Astrocyte (in vitro differentiated cells and primary cell): ENCODE measurements at regions not wholly inside any gene's neighbourhood (a gene's known extent, or its start where the extent isn't known, plus 50 kb on each side); places are given as distances from the start of the nearest gene placed in this dataset.

ENCODE experiments used
- DNase-seq: peaks from one replicate; pipeline ENCODE4 v3.0.0-alpha.2; 2010; ENCODE audit warnings: low read depth
- FAIRE-seq: peaks from 2 replicates; lab custom pipeline; 2011; peaks lifted over from hg19 to GRCh38; lab: Jason Lieb, UNC
- H2AFZ ChIP-seq: 2 replicates; pipeline ENCODE4 v1.6.0; 2012; ENCODE audit warnings: low read depth, low read length, inconsistent platforms
- H3K27ac ChIP-seq: 2 replicates; pipeline ENCODE4 v1.5.1; 2011; ENCODE audit warnings: low read depth, low read length, inconsistent platforms
- H3K27me3 ChIP-seq: 2 replicates; pipeline ENCODE4 v1.6.0; 2011; ENCODE audit warnings: low read length, inconsistent platforms; ENCODE audit not compliant: insufficient read depth
- H3K36me3 ChIP-seq: 2 replicates; pipeline ENCODE4 v1.5.1; 2011; ENCODE audit warnings: low read length, inconsistent platforms; ENCODE audit not compliant: insufficient read depth
- H3K4me1 ChIP-seq: 2 replicates; pipeline ENCODE4 v1.5.1; 2011; ENCODE audit warnings: low read length, inconsistent platforms; ENCODE audit not compliant: insufficient read depth
- H3K4me2 ChIP-seq: 2 replicates; pipeline ENCODE4 v1.6.0; 2012; ENCODE audit warnings: low read length, inconsistent platforms
- H3K4me3 ChIP-seq: 2 replicates; pipeline ENCODE4 v1.5.1; 2011; ENCODE audit warnings: low read depth, mild to moderate bottlenecking, low read length, inconsistent platforms; ENCODE audit not compliant: insufficient read depth
- H3K79me2 ChIP-seq: 2 replicates; pipeline ENCODE4 v1.6.0; 2012; ENCODE audit warnings: mild to moderate bottlenecking, low read length, inconsistent platforms; ENCODE audit not compliant: insufficient read depth
- H3K9ac ChIP-seq: 2 replicates; pipeline ENCODE4 v1.6.0; 2012; ENCODE audit warnings: mild to moderate bottlenecking, low read length, inconsistent platforms
- H3K9me3 ChIP-seq: 2 replicates; pipeline ENCODE4 v1.5.1; 2012; ENCODE audit warnings: low read depth, mild to moderate bottlenecking, low read length, inconsistent platforms; ENCODE audit not compliant: insufficient read depth
- H4K20me1 ChIP-seq: 2 replicates; pipeline ENCODE4 v1.6.0; 2012; ENCODE audit warnings: low read length, inconsistent platforms; ENCODE audit not compliant: insufficient read depth
- H3K27ac Mint-ChIP-seq: one replicate; pipeline ENCODE4 v1.8.0; 2021; ENCODE audit warnings: mild to moderate bottlenecking, mixed read lengths; ENCODE audit not compliant: unreplicated experiment
- H3K27me3 Mint-ChIP-seq: one replicate; pipeline ENCODE4 v1.8.0; 2021; ENCODE audit warnings: low read depth, mixed read lengths; ENCODE audit not compliant: unreplicated experiment
- H3K36me3 Mint-ChIP-seq: one replicate; pipeline ENCODE4 v1.8.0; 2021; ENCODE audit warnings: low read depth, mixed read lengths; ENCODE audit not compliant: unreplicated experiment
- H3K4me1 Mint-ChIP-seq: one replicate; pipeline ENCODE4 v1.8.0; 2021; ENCODE audit warnings: low read depth, mixed read lengths; ENCODE audit not compliant: unreplicated experiment
- H3K4me3 Mint-ChIP-seq: one replicate; pipeline ENCODE4 v1.8.0; 2021; ENCODE audit warnings: mild to moderate bottlenecking, moderate library complexity, mixed read lengths; ENCODE audit not compliant: unreplicated experiment
- H3K9me3 Mint-ChIP-seq: one replicate; pipeline ENCODE4 v1.8.0; 2021; ENCODE audit warnings: mild to moderate bottlenecking, mixed read lengths; ENCODE audit not compliant: unreplicated experiment
- CTCF ChIP-seq: IDR thresholded peaks from 2 replicates; pipeline ENCODE4 v1.5.1; 2011; ENCODE audit warnings: low read depth, mild to moderate bottlenecking, inconsistent platforms, low read length, moderate library complexity; ENCODE audit not compliant: insufficient read depth
- EZH2 ChIP-seq: IDR thresholded peaks from 2 replicates; pipeline ENCODE4 v1.6.1; 2012; ENCODE audit warnings: mild to moderate bottlenecking, low read length, inconsistent platforms; ENCODE audit not compliant: insufficient read depth

DNA sequence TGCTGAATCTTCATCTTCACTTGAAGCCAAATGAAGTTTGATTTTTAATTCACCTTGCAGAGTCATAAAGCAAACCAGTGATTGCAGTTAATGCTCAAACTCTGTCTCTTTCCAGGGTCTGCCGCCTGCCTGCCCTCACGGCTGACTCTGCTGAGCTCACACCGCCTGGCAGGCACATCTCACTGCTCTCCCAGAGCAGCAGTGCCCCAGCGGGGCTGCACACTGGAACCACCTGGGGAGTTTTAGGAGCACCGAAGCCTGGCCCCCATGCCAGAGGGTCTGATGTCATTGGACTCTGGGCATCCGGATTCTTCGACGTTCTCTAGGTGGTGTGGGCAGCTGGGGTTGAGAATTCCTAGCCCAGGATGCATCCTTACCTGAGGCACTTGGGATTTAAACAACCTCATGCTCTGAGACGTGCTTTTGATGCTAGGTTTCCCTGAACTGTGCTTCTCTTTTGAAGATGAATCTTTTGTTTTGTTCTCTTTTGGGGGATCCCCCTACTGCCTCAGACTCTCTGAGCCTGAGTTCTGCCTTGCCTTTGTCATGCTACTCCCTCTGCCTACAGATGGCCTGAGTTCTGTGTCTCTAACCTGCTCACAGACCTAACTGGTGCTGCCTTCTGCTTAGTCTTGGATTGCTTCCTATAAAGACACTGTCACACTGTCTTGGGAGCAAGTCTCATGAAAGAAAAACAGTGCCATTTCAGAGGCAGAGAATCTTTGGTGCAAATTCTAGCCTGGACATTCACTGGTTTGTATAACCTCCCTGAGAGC is 438.1 kb upstream of the CCL2 start:
- Histone ChIP-seq H2AFZ (no peak overlapping the region), H3K4me2 (no peak overlapping the region), H4K20me1 (no peaks in the 10 kb centered on the region), H3K9me3 (no peaks in the 10 kb centered on the region), H3K27ac (no peak overlapping the region), H3K79me2 (no peaks in the 10 kb centered on the region), H3K9ac (no peak overlapping the region), H3K4me1 (no peaks in the 10 kb centered on the region), H3K4me3 (no peak overlapping the region), H3K27me3 (no peaks in the 10 kb centered on the region), H3K36me3 (no peaks in the 10 kb centered on the region)
- H3K27ac Mint-ChIP-seq = no peak overlapping the region
- no peaks in the 10 kb centered on the region for H3K36me3 Mint-ChIP-seq
- FAIRE-seq = no peak
- no peak overlapping the region for H3K4me3 Mint-ChIP-seq
- H3K27me3 Mint-ChIP-seq = peaks cover 39% of the 10 kb centered on the region
- TF ChIP-seq CTCF (no peak), EZH2 (no peak)
- no peaks in the 10 kb centered on the region for H3K4me1 Mint-ChIP-seq
- no peak for DNase-seq
- H3K9me3 Mint-ChIP-seq = peaks cover 2% of the 10 kb centered on the region

GRCh38 chr17:33819539-33819938 is 435.5 kb upstream of the CCL2 start:
- H3K79me2 ChIP-seq = no peaks in the 10 kb centered on the region
- Mint-ChIP-seq H3K9me3 (peaks cover 2% of the 10 kb centered on the region), H3K4me1 (no peaks in the 10 kb centered on the region), H3K36me3 (no peaks in the 10 kb centered on the region), H3K27me3 (peaks cover 43% of the 10 kb centered on the region), H3K27ac (no peak overlapping the region), H3K4me3 (no peak overlapping the region)
- TF ChIP-seq EZH2 = no peak
- no peak for TF ChIP-seq CTCF
- H3K9me3 ChIP-seq = no peaks in the 10 kb centered on the region
- H2AFZ ChIP-seq = no peak overlapping the region
- no peak overlapping the region for H3K4me2 ChIP-seq
- H4K20me1 ChIP-seq = no peaks in the 10 kb centered on the region
- H3K36me3 ChIP-seq = no peaks in the 10 kb centered on the region
- H3K27ac ChIP-seq = no peak overlapping the region
- no peak overlapping the region for H3K4me3 ChIP-seq
- DNase-seq (no peak), FAIRE-seq (no peak)
- H3K4me1 ChIP-seq = no peaks in the 10 kb centered on the region
- no peaks in the 10 kb centered on the region for H3K27me3 ChIP-seq
- H3K9ac ChIP-seq = no peak overlapping the region

DNA sequence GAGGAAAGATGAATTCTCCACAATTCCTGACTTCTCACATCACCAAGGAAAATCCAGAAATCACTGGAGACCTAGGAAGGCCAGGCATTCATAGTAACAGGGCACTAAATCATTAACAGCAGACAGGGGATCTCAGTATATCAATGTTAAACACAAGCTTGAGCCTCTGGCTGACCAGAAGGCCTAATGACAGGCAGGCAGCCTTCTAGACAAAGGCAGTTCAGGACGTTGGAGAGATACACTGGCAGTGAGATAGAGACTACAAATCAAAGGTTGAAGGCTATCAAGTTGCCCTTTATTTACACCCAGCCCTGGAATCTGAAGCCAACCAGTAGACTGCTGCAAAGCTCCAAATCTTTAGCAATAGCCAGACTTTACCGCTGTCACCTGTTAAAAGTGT is 422.8 kb upstream of the CCL2 start:
- Mint-ChIP-seq H3K9me3 (peaks cover 3% of the 10 kb centered on the region), H3K27ac (no peak overlapping the region), H3K36me3 (no peaks in the 10 kb centered on the region), H3K4me3 (no peak overlapping the region), H3K27me3 (peaks cover 11% of the 10 kb centered on the region), H3K4me1 (no peaks in the 10 kb centered on the region)
- no peak overlapping the region for H2AFZ ChIP-seq
- no peak overlapping the region for H3K4me2 ChIP-seq
- H3K79me2 ChIP-seq = no peaks in the 10 kb centered on the region
- H3K9me3 ChIP-seq = no peaks in the 10 kb centered on the region
- H3K4me3 ChIP-seq = no peak overlapping the region
- DNase-seq = no peak
- no peak for FAIRE-seq
- TF ChIP-seq CTCF = no peak
- no peak for TF ChIP-seq EZH2
- no peaks in the 10 kb centered on the region for H3K4me1 ChIP-seq
- H3K27me3 ChIP-seq = no peaks in the 10 kb centered on the region
- no peak overlapping the region for H3K27ac ChIP-seq
- no peaks in the 10 kb centered on the region for H4K20me1 ChIP-seq
- no peak overlapping the region for H3K9ac ChIP-seq
- no peaks in the 10 kb centered on the region for H3K36me3 ChIP-seq
